K562 (cell line): ENCODE measurements at regions not wholly inside any gene's neighbourhood (a gene's known extent, or its start where the extent isn't known, plus 50 kb on each side); places are given as distances from the start of the nearest gene placed in this dataset.

Experiments
- ATAC-seq: fragments of 200-7000 bp; cut with Tn5 transposase; 3 replicates; pipeline ENCODE4 v1.9.1; 2020; ENCODE audit warnings: moderate library complexity
- BruUV-seq: library from RNA; stranded (reverse); fragments of 400-500 nt; replicated peaks from 2 replicates; lab custom pipeline; 2021; lab: Mats Ljungman, UMichigan
- CTCF ChIA-PET: fragments of 300-600 bp; formaldehyde crosslinking; extraction: SDS; loops from one replicate; lab custom pipeline; 2021; ENCODE audit warnings: low intra/inter-chr PET ratio; lab: Yijun Ruan, JAX
- POLR2A ChIA-PET: fragments of 300-600, 350-650 bp; sonication (Branson Sonifier 250); formaldehyde crosslinking; extraction: SDS; loops from one replicate; lab custom pipeline; 2021; ENCODE audit warnings: antibody characterized with exemption, inconsistent platforms; lab: Yijun Ruan, JAX
- DNase-seq, 4 experiments: peaks; one replicate each; pipeline versions ENCODE4 v3.0.0 to v3.0.0-alpha.2; 2011 to 2018; ENCODE audit warnings: low spot score in 3 of 4, mixed read lengths in 3 of 4; ENCODE audit errors: extremely low read depth in 1 of 4
- FAIRE-seq: peaks from 2 replicates; lab custom pipeline; 2011; peaks lifted over from hg19 to GRCh38; lab: Jason Lieb, UNC
- H2AFZ ChIP-seq: 2 replicates; pipeline ENCODE4 v1.6.0; 2011; ENCODE audit warnings: low read depth, low read length, control low read depth, inconsistent platforms
- H3K27ac ChIP-seq: fragments of 200-600 bp; 3 replicates; pipeline ENCODE4 v1.8.0; 2011; ENCODE audit warnings: low read depth, mild to moderate bottlenecking, control low read depth, inconsistent platforms, low read length, moderate library complexity, mixed read lengths; ENCODE audit errors: extremely low read depth
- H3K27me3 ChIP-seq, 2 experiments: fragments of 300-600 bp in 1 of 2; 2 replicates in 1 of 2; 3 replicates in 1 of 2; pipeline versions ENCODE4 v1.6.0 to v1.8.0; 2011; ENCODE audit warnings: inconsistent platforms in 2 of 2, low read length in 2 of 2, mild to moderate bottlenecking in 1 of 2, mixed read lengths in 1 of 2, moderate library complexity in 1 of 2; ENCODE audit not compliant: control insufficient read depth in 2 of 2, insufficient read depth in 2 of 2
- H3K36me3 ChIP-seq: fragments of 300-600 bp; 3 replicates; pipeline ENCODE4 v1.8.0; 2011; ENCODE audit warnings: mild to moderate bottlenecking, low read length, inconsistent platforms; ENCODE audit not compliant: control insufficient read depth, insufficient read depth
- H3K4me1 ChIP-seq, 2 experiments: fragments of 200-600 bp in 1 of 2; replicated peaks in 1 of 2; 2 replicates in 1 of 2; 3 replicates in 1 of 2; pipeline versions ENCODE4 v1.5.1 to v1.8.0; 2011; ENCODE audit warnings: inconsistent platforms in 2 of 2, low read length in 2 of 2, mild to moderate bottlenecking in 1 of 2, mixed read lengths in 1 of 2, moderate library complexity in 1 of 2; ENCODE audit not compliant: control insufficient read depth in 2 of 2, insufficient read depth in 2 of 2
- H3K4me2 ChIP-seq: 2 replicates; pipeline ENCODE4 v1.6.1; 2011; ENCODE audit warnings: low read length, control low read depth, inconsistent platforms, mixed read lengths; ENCODE audit not compliant: insufficient read depth
- H3K4me3 ChIP-seq: fragments of 200-600 bp; sonication (generic), shearing (Covaris generic); 2 replicates; pipeline ENCODE4 v1.5.1; 2016; ENCODE audit warnings: control low read depth, inconsistent platforms
- H3K79me2 ChIP-seq: fragments of 200-600 bp; 3 replicates; pipeline ENCODE4 v1.8.0; 2011; ENCODE audit warnings: low read length, inconsistent platforms; ENCODE audit not compliant: control insufficient read depth, insufficient read depth
- H3K9ac ChIP-seq, 2 experiments: 2 replicates each; pipeline versions ENCODE4 v1.6.0 to v1.6.1; 2011; ENCODE audit warnings: low read depth in 2 of 2, low read length in 2 of 2, control low read depth in 1 of 2, inconsistent platforms in 1 of 2, mild to moderate bottlenecking in 1 of 2, mixed read lengths in 1 of 2; ENCODE audit not compliant: insufficient read depth in 1 of 2
- H3K9me1 ChIP-seq: one replicate; pipeline ENCODE4 v1.6.0; 2011; ENCODE audit warnings: inconsistent platforms, mild to moderate bottlenecking, low read length, moderate library complexity; ENCODE audit not compliant: control insufficient read depth, insufficient read depth
- H3K9me3 ChIP-seq: replicated peaks from 2 replicates; pipeline ENCODE4 v1.5.1; 2011; ENCODE audit warnings: low read depth, low read length, inconsistent platforms; ENCODE audit not compliant: control insufficient read depth, insufficient read depth
- H4K20me1 ChIP-seq: replicated peaks from 2 replicates; pipeline ENCODE4 v1.6.1; 2011; ENCODE audit warnings: low read length, inconsistent platforms, mixed read lengths; ENCODE audit not compliant: control insufficient read depth, insufficient read depth
- KAT2B ChIP-seq: IDR thresholded peaks from one replicate; pipeline ENCODE4 v1.6.1; 2012; ENCODE audit warnings: low read depth, mild to moderate bottlenecking, control low read depth, inconsistent platforms, low read length, moderate library complexity
- KAT7 ChIP-seq: sonication (generic); formaldehyde crosslinking; IDR thresholded peaks from 2 replicates; pipeline ENCODE4 v1.8.0; 2022; ENCODE audit warnings: missing genetic modification reagents, mild to moderate bottlenecking, borderline replicate concordance
- KAT8 ChIP-seq: fragments of 450-650 bp; IDR thresholded peaks from 2 replicates; pipeline ENCODE4 v1.6.1; 2016; ENCODE audit warnings: low read depth, mild to moderate bottlenecking
- KDM1A ChIP-seq, 2 experiments: fragments of 450-650 bp; IDR thresholded peaks; 2 replicates each; pipeline ENCODE4 v1.6.1; 2016; ENCODE audit warnings: mild to moderate bottlenecking in 2 of 2
- KLF16 ChIP-seq: IDR thresholded peaks from 2 replicates; pipeline ENCODE4 v1.6.1; 2016; ENCODE audit warnings: antibody characterized with exemption
- NFYB ChIP-seq: IDR thresholded peaks from 2 replicates; pipeline ENCODE4 v1.6.1; 2011; ENCODE audit warnings: mild to moderate bottlenecking, moderate library complexity; ENCODE audit not compliant: insufficient read length; ENCODE audit errors: extremely low read depth
- NONO ChIP-seq, 2 experiments: fragments of 200-400 bp in 1 of 2; fragments of 450-650 bp in 1 of 2; formaldehyde crosslinking in 1 of 2; IDR thresholded peaks; 2 replicates each; pipeline ENCODE4 v1.6.1; 2017; ENCODE audit warnings: low read depth in 2 of 2, mild to moderate bottlenecking in 2 of 2, moderate library complexity in 2 of 2, low read length in 1 of 2
- NUFIP1 ChIP-seq: fragments of 450-650 bp; IDR thresholded peaks from 2 replicates; pipeline ENCODE4 v1.6.1; 2018; ENCODE audit not compliant: partially characterized antibody
- PTBP1 ChIP-seq: fragments of 200-400 bp; formaldehyde crosslinking; IDR thresholded peaks from 2 replicates; pipeline ENCODE4 v1.6.1; 2017; ENCODE audit warnings: low read depth, low read length
- TFAM ChIP-seq: fragments of 250-450 bp; sonication (Bioruptor Pico); conservative IDR thresholded peaks from 2 replicates; pipeline ENCODE4 v1.5.0; 2021; ENCODE audit warnings: mild to moderate bottlenecking, moderate library complexity
- WGBS: fragments of 100-300 bp; shearing (Covaris generic); methylation state at CpG from one replicate; pipeline ENCODE4 v1.1.6; 2016; ENCODE audit warnings: low coverage, mixed read lengths; ENCODE audit not compliant: insufficient coverage; ENCODE audit errors: missing lambda C conversion rate; 5-methylcytosine and 5-hydroxymethylcytosine counted together
- in situ Hi-C: fragments of 300-500 bp; cut with MboI; formaldehyde crosslinking; loops from 4 replicates; pipeline ENCODE4 v1.15.0; 2018; ENCODE audit warnings: inconsistent platforms, mixed read lengths
- intact Hi-C: fragments of 100-400 bp; cut with micrococcal nuclease; formaldehyde crosslinking; loops from 2 replicates; pipeline ENCODE4 v1.14.2; 2022
- TF ChIP-seq, protein P1 (sequence below): sonication (generic); formaldehyde crosslinking; IDR thresholded peaks from 2 replicates; pipeline ENCODE4 v1.8.1; 2023; ENCODE audit warnings: mild to moderate bottlenecking, missing genetic modification reagents
- TF ChIP-seq, protein P2 (sequence below): fragments of 250-450 bp; sonication (Bioruptor Pico); IDR thresholded peaks from 2 replicates; pipeline ENCODE4 v1.5.0; 2021
- TF ChIP-seq, protein P3 (sequence below), 2 experiments: fragments of 450-650 bp in 1 of 2; sonication (generic) in 1 of 2; formaldehyde crosslinking; conservative IDR thresholded peaks; 2 replicates each; pipeline versions ENCODE4 v1.4.0 to v1.8.1; 2020 to 2022; ENCODE audit warnings: mild to moderate bottlenecking in 1 of 2, missing genetic modification reagents in 1 of 2
- TF ChIP-seq, protein P4 (sequence below): fragments of 200-800 bp; sonication (Bioruptor generic); IDR thresholded peaks from 2 replicates; pipeline ENCODE4 v1.6.1; 2017; ENCODE audit warnings: missing genetic modification characterization, missing compliant biosample characterization
- TF ChIP-seq, protein P5 (sequence below): IDR thresholded peaks from 2 replicates; pipeline ENCODE4 v1.6.1; 2012; ENCODE audit warnings: low read depth, low read length, improper control_type of control experiment, borderline replicate concordance

DNA sequence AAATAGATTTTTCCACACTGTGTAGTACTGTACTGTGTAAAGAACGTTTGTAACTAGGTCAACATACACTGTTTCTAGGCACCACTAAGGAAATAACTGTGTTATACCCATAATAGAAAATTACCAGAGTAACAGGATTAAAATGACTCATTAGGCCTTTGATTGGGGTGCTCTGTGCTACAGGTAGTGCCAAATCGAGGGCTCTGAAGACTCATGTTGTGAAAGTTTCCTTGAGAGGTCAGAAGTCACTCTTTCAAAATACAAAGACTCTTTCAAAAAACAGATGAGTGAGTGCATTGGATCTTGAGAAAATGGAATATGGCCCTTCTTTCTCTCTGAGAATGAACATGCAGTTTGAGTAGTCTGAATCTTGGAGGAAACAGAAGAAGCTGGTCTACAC lies 143.0 kb downstream of the MRPL39 start:
- no peaks in the 10 kb centered on the region for H3K79me2 ChIP-seq
- in situ Hi-C loops (no loop called here), intact Hi-C loops (no loop called here)
- H3K9me1 ChIP-seq: no peaks in the 10 kb centered on the region
- no peak overlapping the region for H2AFZ ChIP-seq
- no peaks in the 10 kb centered on the region for H3K27me3 ChIP-seq
- ATAC-seq (no peak), DNase-seq (no peak), FAIRE-seq (no peak)
- ChIA-PET POLR2A (no interaction called here), CTCF (no interaction called here)
- no peak overlapping the region for H3K9ac ChIP-seq
- no peak overlapping the region for H3K4me3 ChIP-seq
- no peak overlapping the region for H3K4me2 ChIP-seq
- no peak overlapping the region for H3K27ac ChIP-seq
- H3K36me3 ChIP-seq: no peaks in the 10 kb centered on the region
- BruUV-seq: no TSS peak
- 0% methylated on average over 2 of the region's 2 CpGs for WGBS
- H3K4me1 ChIP-seq: no peaks in the 10 kb centered on the region
- peaks cover 3% of the 10 kb centered on the region; the same call in 1 of the 2 replicates for H3K9me3 ChIP-seq
- no peaks in the 10 kb centered on the region for H4K20me1 ChIP-seq
- TF ChIP-seq KAT7 (CRISPR knock-in tag) (no peak), TFAM (CRISPR knock-in tag) (no peak), KAT8 (no peak), NFYB (no peak), NUFIP1 (no peak), KLF16 (no peak), KAT2B (no peak), NONO (IDR thresholded peaks at IDR 0.05; ENCODE audit: low read depth in 2 of 2, low read length in 1 of 2) (no peak), PTBP1 (no peak), KDM1A (IDR thresholded peaks at IDR 0.05) (no peak)
- TF ChIP-seq, protein P1, sequence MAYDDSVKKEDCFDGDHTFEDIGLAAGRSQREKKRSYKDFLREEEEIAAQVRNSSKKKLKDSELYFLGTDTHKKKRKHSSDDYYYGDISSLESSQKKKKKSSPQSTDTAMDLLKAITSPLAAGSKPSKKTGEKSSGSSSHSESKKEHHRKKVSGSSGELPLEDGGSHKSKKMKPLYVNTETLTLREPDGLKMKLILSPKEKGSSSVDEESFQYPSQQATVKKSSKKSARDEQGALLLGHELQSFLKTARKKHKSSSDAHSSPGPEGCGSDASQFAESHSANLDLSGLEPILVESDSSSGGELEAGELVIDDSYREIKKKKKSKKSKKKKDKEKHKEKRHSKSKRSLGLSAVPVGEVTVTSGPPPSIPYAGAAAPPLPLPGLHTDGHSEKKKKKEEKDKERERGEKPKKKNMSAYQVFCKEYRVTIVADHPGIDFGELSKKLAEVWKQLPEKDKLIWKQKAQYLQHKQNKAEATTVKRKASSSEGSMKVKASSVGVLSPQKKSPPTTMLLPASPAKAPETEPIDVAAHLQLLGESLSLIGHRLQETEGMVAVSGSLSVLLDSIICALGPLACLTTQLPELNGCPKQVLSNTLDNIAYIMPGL: no peak
- TF ChIP-seq, protein P2, sequence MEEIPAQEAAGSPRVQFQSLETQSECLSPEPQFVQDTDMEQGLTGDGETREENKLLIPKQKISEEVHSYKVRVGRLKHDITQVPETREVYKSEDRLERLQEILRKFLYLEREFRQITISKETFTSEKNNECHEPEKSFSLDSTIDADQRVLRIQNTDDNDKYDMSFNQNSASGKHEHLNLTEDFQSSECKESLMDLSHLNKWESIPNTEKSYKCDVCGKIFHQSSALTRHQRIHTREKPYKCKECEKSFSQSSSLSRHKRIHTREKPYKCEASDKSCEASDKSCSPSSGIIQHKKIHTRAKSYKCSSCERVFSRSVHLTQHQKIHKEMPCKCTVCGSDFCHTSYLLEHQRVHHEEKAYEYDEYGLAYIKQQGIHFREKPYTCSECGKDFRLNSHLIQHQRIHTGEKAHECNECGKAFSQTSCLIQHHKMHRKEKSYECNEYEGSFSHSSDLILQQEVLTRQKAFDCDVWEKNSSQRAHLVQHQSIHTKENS (CRISPR knock-in tag): no peak
- TF ChIP-seq, protein P3, sequence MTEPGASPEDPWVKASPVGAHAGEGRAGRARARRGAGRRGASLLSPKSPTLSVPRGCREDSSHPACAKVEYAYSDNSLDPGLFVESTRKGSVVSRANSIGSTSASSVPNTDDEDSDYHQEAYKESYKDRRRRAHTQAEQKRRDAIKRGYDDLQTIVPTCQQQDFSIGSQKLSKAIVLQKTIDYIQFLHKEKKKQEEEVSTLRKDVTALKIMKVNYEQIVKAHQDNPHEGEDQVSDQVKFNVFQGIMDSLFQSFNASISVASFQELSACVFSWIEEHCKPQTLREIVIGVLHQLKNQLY (CRISPR knock-in tag; conservative IDR thresholded peaks at IDR 0.05): no peak
- TF ChIP-seq, protein P4, sequence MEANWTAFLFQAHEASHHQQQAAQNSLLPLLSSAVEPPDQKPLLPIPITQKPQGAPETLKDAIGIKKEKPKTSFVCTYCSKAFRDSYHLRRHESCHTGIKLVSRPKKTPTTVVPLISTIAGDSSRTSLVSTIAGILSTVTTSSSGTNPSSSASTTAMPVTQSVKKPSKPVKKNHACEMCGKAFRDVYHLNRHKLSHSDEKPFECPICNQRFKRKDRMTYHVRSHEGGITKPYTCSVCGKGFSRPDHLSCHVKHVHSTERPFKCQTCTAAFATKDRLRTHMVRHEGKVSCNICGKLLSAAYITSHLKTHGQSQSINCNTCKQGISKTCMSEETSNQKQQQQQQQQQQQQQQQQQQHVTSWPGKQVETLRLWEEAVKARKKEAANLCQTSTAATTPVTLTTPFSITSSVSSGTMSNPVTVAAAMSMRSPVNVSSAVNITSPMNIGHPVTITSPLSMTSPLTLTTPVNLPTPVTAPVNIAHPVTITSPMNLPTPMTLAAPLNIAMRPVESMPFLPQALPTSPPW (CRISPR knock-in tag): no peak
- TF ChIP-seq, protein P5, sequence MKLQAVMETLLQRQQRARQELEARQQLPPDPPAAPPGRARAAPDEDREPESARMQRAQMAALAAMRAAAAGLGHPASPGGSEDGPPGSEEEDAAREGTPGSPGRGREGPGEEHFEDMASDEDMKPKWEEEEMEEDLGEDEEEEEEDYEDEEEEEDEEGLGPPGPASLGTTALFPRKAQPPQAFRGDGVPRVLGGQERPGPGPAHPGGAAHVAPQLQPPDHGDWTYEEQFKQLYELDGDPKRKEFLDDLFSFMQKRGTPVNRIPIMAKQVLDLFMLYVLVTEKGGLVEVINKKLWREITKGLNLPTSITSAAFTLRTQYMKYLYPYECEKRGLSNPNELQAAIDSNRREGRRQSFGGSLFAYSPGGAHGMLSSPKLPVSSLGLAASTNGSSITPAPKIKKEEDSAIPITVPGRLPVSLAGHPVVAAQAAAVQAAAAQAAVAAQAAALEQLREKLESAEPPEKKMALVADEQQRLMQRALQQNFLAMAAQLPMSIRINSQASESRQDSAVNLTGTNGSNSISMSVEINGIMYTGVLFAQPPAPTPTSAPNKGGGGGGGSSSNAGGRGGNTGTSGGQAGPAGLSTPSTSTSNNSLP: no peak
